Thyroid gland (tissue), 4 donors: ENCODE measurements at regions not wholly inside any gene's neighbourhood (a gene's known extent, or its start where the extent isn't known, plus 50 kb on each side); places are given as distances from the start of the nearest gene placed in this dataset.

Experiments used
- DNase-seq, 2 donors: peaks; one replicate each; pipeline ENCODE4 v3.0.0-alpha.2; 2019
- H3K27ac ChIP-seq, 3 donors: fragments of 200-600 bp; sonication (generic); 1 replicate in 2 of 3; 2 replicates in 1 of 3; pipeline ENCODE4 v1.5.1; 2016 to 2019; ENCODE audit warnings: mild to moderate bottlenecking in 1 of 3, moderate library complexity in 1 of 3
- H3K27me3 ChIP-seq: fragments of 200-600 bp; sonication (generic); one replicate; pipeline ENCODE4 v1.5.1; 2019
- H3K36me3 ChIP-seq, 2 donors: fragments of 200-600 bp; sonication (generic); one replicate each; pipeline ENCODE4 v1.5.1; 2016 to 2019
- H3K4me1 ChIP-seq, 2 donors: fragments of 200-600 bp; sonication (generic); one replicate each; pipeline ENCODE4 v1.5.1; 2017 to 2019
- H3K4me3 ChIP-seq, 3 donors: fragments of 200-600 bp; sonication (generic); replicated peaks in 1 of 3; 1 replicate in 2 of 3; 2 replicates in 1 of 3; pipeline ENCODE4 v1.5.1; 2016; ENCODE audit warnings: mild to moderate bottlenecking in 1 of 3
- H3K9me3 ChIP-seq: fragments of 200-600 bp; sonication (generic); one replicate; pipeline ENCODE4 v1.5.1; 2017
- POLR2A ChIP-seq, 2 donors: fragments of 450-650 bp; IDR thresholded peaks; one replicate each; pipeline ENCODE4 v1.6.1; 2017; ENCODE audit warnings: antibody characterized with exemption in 2 of 2, mild to moderate bottlenecking in 2 of 2, moderate library complexity in 1 of 2
- WGBS, 2 donors: methylation state at CpG; one replicate each; pipeline ENCODE4 v1.1.5; 2017; 5-methylcytosine and 5-hydroxymethylcytosine counted together
- intact Hi-C: fragments of 100-400 bp; cut with DNase I; formaldehyde crosslinking; loops from one replicate; pipeline ENCODE4 v1.15.1; 2023
- TF ChIP-seq, protein P1 (sequence below), 6 experiments: fragments of 200-600 bp in 3 of 6; fragments of 450-650 bp in 3 of 6; sonication (generic) in 3 of 6; IDR thresholded peaks; one replicate each; pipeline ENCODE4 v1.5.1; 2016 to 2019; ENCODE audit warnings: antibody characterized with exemption in 6 of 6, mild to moderate bottlenecking in 2 of 6, inconsistent platforms in 1 of 6, moderate library complexity in 1 of 6

DNA sequence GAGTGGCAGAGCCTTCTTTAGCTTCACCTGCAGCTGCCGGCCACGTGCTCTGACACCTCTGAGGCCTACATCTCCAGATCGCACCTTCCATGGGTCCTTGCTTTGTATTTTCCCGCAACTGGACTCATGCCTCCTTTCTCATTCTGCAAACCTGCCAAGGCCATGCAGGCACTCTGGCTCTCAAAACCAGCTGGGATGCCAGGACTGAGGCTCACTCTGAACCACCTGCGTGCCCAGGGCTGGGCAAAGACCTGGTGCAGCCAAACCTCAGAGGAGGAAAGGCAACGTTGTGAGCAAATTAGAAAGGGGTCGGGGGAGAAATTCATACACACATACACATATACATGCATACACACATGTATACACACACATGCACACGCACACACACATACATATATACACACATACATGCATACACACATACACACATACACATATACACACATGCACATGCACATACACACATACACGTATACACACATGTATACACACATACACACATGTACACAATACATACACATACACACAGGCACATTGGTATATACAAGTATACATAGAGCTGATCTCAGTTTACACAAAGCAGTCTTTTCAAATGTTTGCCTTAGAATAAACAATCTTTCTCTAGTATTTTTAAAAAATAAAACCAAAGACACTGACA lies 125.2 kb downstream of the RTP5 start:
- Histone ChIP-seq H3K4me3 (no peak overlapping the region), H3K36me3 (no peaks in the 10 kb centered on the region), H3K4me1 (no peaks in the 10 kb centered on the region), H3K27me3 (no peaks in the 10 kb centered on the region), H3K9me3 (no peaks in the 10 kb centered on the region), H3K27ac (no peak overlapping the region)
- intact Hi-C loops = no loop called here
- WGBS, 2 donors = 85 to 94% methylated on average over 9 of the region's 9 CpGs
- no peak for DNase-seq
- TF ChIP-seq, protein P1, sequence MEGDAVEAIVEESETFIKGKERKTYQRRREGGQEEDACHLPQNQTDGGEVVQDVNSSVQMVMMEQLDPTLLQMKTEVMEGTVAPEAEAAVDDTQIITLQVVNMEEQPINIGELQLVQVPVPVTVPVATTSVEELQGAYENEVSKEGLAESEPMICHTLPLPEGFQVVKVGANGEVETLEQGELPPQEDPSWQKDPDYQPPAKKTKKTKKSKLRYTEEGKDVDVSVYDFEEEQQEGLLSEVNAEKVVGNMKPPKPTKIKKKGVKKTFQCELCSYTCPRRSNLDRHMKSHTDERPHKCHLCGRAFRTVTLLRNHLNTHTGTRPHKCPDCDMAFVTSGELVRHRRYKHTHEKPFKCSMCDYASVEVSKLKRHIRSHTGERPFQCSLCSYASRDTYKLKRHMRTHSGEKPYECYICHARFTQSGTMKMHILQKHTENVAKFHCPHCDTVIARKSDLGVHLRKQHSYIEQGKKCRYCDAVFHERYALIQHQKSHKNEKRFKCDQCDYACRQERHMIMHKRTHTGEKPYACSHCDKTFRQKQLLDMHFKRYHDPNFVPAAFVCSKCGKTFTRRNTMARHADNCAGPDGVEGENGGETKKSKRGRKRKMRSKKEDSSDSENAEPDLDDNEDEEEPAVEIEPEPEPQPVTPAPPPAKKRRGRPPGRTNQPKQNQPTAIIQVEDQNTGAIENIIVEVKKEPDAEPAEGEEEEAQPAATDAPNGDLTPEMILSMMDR (IDR thresholded peaks at IDR 0.05) = no peak

DNA sequence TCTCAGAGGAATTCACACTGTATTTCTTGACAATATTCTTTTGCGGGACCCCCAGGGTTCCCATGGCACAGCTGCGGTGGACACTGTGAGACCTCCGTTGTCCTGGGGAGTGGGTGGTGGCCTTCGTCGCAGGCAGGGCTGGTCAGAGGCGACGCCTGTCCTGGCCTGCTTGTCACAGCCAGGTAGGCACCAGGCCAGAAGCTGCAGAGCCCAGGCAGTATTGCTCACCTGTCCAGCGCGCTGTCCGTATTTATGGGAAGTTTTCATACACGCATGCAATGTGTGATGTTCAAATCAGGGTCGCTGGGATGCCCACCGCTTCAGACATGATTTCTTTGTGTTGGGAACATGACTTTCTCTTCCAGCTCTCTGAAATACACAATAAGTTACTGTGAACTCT lies 126.6 kb downstream of the RTP5 start:
- WGBS, 2 donors = 93 to 96% methylated on average over 13 of the region's 13 CpGs
- no peak overlapping the region for H3K4me3 ChIP-seq
- no peak for TF ChIP-seq POLR2A (IDR thresholded peaks at IDR 0.05)
- TF ChIP-seq, protein P1 (IDR thresholded peaks at IDR 0.05) = no peak
- no peaks in the 10 kb centered on the region for H3K27me3 ChIP-seq
- no peaks in the 10 kb centered on the region for H3K4me1 ChIP-seq
- H3K36me3 ChIP-seq = no peaks in the 10 kb centered on the region
- intact Hi-C loops = no loop called here
- no peak overlapping the region for H3K27ac ChIP-seq
- DNase-seq = no peak
- H3K9me3 ChIP-seq = no peaks in the 10 kb centered on the region

DNA sequence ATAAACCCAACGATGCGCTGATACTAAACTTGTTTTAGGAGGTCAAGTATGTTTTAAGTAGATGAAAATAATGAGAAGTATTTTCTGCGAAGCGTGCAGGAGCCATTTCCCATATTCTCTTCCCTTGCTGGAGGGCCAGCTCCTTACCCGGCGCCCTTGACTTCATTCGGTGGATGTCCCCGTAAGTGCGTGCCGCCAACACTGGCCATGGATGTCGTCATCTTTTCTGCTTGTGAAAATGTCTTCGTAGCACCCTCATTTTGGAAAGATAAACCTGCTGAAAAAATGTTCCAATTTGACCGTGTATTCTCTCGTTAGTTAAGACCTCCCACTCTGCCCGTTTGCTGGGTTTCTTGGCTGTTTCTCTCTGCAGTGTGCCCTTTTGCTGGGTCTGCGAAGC lies 127.5 kb downstream of the RTP5 start:
- Histone ChIP-seq H3K36me3 (no peaks in the 10 kb centered on the region), H3K27me3 (no peaks in the 10 kb centered on the region), H3K9me3 (no peaks in the 10 kb centered on the region), H3K27ac (no peak overlapping the region), H3K4me3 (no peak overlapping the region), H3K4me1 (no peaks in the 10 kb centered on the region)
- TF ChIP-seq, protein P1 (IDR thresholded peaks at IDR 0.05) = no peak
- no peak for TF ChIP-seq POLR2A (IDR thresholded peaks at IDR 0.05)
- DNase-seq = no peak
- 91 to 93% methylated on average over 16 of the region's 16 CpGs for WGBS, 2 donors
- intact Hi-C loops = no loop called here

DNA sequence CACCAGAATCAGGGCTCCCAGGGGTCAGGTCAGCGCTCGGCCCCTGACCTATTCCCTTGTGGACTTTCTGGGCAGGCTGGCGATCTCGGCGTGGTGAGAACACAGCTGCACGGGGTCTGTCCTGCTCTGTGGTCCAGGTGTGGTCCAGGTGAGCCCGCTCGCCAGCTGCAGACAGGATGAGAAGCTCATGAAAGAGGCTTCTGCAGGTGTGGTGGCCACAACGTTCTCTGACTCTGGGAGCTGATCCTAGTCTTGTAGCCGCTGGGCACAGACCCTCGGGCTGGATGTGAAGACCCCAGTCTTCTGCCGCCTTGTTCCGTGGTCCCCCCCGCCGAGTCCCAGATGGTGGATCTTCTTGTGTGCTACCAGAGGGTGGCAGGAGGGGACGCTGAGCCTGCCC lies 129.7 kb downstream of the RTP5 start:
- Histone ChIP-seq H3K27ac (no peak overlapping the region), H3K4me1 (no peaks in the 10 kb centered on the region), H3K9me3 (no peaks in the 10 kb centered on the region), H3K36me3 (no peaks in the 10 kb centered on the region), H3K4me3 (no peak overlapping the region), H3K27me3 (no peaks in the 10 kb centered on the region)
- intact Hi-C loops = no loop called here
- TF ChIP-seq, protein P1 (IDR thresholded peaks at IDR 0.05) = no peak
- TF ChIP-seq POLR2A (IDR thresholded peaks at IDR 0.05) = no peak
- WGBS, 2 donors = 90 to 98% methylated on average over 7 to 15 of the region's 16 CpGs
- DNase-seq = no peak

- Histone ChIP-seq H3K9me3 (no peaks in the 10 kb centered on the region), H3K27me3 (no peaks in the 10 kb centered on the region), H3K36me3 (no peaks in the 10 kb centered on the region), H3K4me1 (no peaks in the 10 kb centered on the region), H3K27ac (no peak overlapping the region), H3K4me3 (no peak overlapping the region)
- no peak for DNase-seq
- intact Hi-C loops = no loop called here
- WGBS, 2 donors = 85 to 88% methylated on average over 8 of the region's 8 CpGs
- no peak for TF ChIP-seq POLR2A (IDR thresholded peaks at IDR 0.05)
- TF ChIP-seq, protein P1 (IDR thresholded peaks at IDR 0.05) = no peak
Measured at GRCh38 chr2:242001853-242002252, 132.3 kb downstream of the RTP5 start.
